Renal cortex interstitium (tissue), 11 donors: ENCODE measurements at regions not wholly inside any gene's neighbourhood (a gene's known extent, or its start where the extent isn't known, plus 50 kb on each side); places are given as distances from the start of the nearest gene placed in this dataset.
"Not testable (repeated sequence)": the region's sequence is repeated elsewhere in the genome, so short reads cannot be mapped to it uniquely, and the experiment has no call there.

Experiments
- DNase-seq, 11 donors: peaks; one replicate each; pipeline ENCODE4 v3.0.0-alpha.2; 2013; ENCODE audit warnings: low read depth in 9 of 11, low spot score in 4 of 11; ENCODE audit errors: extremely low read depth in 1 of 11

GRCh38 chr18:79591032-79591308 lies 88.6 kb upstream of the CTDP1 start:
- no peak for DNase-seq

GRCh38 chr18:79592684-79593083 lies 86.9 kb upstream of the CTDP1 start:
- not testable (repeated sequence) for DNase-seq

DNA sequence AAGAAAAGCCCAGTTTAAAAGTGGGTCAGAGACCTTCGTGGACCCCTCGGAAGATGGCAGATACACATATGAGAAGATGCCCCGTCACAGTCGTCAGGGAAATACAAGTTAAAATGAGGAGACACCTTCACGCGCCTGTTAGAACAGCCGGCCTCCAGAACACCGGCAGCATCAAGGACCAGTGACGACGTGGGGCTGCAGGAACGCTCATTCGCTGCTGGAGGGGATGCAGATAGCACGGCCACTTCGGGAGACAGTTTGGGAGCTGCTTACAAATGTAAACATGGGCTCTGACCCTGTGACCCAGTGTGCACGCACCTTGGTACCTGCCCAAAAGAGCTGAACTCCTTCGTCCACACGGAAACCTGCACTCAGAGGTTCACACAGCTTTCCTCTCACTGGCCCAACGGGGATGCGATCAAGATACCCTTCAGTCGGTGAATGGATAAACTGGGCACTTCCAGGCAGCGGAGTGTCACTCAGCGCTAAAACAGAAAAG lies 83.7 kb upstream of the CTDP1 start:
- no peak for DNase-seq

GRCh38 chr18:79596446-79597175 lies 83.0 kb upstream of the CTDP1 start:
- no peak for DNase-seq

- no peak for DNase-seq
Measured at GRCh38 chr18:79597176-79597830, 82.3 kb upstream of the CTDP1 start.

GRCh38 chr18:79597831-79598632 lies 81.6 kb upstream of the CTDP1 start:
- no peak for DNase-seq

GRCh38 chr18:79598633-79599175 lies 80.9 kb upstream of the CTDP1 start:
- DNase-seq: no peak

GRCh38 chr18:79599441-79599931 lies 80.1 kb upstream of the CTDP1 start:
- DNase-seq: no peak

DNA sequence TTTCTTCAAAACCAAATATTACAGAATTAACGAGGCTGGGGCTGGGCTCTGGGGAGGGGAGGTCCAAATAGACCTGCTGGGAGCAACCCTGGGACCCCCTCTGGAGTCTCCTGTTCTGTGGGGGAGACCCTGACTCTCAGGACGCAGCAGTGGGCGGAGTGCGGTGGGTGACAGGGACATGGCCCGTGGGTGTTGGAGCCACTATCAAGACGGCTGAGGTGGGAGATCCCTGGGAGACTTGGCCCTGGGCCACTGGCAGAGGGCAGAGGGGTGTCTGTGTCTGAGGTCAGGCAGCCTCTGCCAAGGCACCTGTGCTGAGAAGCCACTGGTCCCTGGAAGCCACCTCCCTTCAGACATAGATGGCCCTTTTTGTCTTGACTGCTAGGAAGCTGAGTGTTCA lies 79.5 kb upstream of the CTDP1 start:
- no peak for DNase-seq

DNA sequence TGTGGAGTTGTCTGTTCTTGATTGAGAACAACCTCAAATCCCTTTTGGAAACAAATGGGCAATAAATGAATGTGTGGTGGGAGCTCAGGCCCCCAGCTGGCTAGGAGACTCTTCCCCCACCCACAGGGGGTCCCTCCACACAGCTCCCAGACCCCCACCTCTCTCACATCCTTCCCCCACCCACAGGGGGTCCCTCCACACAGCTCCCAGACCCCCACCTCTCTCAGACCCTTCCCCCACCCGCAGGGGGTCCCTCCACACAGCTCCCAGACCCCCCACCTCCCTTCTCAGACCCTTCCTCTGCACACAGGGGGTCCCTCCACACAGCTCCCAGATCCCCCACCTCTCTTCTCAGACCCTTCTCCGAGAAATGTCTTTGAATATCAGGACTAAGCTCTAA lies 79.0 kb upstream of the CTDP1 start:
- no peak for DNase-seq

DNA sequence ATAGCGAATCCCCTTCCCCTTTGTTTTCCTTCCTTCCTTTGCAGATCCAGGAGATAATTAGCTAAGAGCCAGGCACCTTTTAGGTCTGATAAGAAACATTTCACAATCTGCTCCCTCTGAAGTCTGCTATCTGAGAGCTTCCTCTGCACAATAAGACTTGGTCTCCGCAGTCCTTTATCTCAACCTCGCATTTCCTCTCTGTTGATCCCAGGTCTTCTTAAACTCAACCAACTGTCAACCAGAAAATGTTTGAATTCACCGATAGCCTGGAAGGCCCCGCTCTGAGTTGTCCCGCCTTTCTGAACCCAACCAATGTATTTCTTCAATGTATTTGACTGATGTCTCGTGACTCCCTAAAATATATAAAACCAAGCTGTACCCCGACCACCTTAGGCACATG lies 78.4 kb upstream of the CTDP1 start:
- no peak for DNase-seq

- DNase-seq: no peak
Measured at GRCh38 chr18:79603321-79604204, 76.0 kb upstream of the CTDP1 start.

- no peak for DNase-seq
Measured at GRCh38 chr18:79604205-79604912, 75.2 kb upstream of the CTDP1 start.

DNA sequence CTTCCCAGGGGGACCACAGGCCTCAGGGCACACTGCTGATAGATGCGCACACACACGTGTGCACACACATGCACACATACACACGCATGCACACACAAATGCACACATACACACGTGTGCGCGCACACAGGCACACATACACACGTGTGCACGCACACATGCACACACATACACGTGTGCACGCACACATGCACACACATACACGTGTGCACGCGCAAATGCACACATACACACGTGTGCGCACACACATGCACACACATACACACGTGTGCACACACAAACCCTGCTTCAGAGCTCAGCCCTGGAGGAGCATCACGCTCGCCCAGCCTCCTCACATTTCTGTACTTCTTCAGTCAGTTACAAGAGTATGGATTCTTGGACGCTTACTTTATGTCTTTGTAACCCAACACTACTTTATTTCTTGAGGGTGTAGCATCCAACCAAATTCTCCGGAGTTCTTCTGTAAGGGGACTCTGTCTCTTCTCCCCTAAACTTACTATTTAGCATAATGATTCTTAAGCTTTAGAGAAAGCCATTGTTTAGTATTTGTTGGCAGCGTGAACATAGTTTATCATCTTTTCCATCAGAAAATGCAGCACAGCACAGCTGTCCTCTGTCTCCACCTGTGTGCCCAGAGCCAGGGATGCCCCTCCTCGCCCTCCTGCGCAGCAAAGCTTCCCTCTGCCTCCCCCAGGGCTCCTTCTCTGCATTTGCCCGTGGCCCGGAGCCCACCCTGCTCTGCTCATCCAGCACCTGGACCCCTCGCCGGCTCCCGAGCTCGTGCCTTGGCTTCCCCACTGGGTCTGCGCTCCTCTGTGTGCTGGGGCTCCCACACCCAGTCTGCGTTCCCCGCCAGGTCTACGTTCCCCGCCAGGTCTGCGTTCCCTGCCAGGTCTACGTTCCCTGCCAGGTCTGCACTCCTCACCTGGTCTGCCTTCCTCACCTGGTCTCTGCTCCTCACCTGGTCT lies 74.4 kb upstream of the CTDP1 start:
- no peak for DNase-seq

- DNase-seq: not testable (repeated sequence)
Measured at GRCh38 chr18:79606071-79606470, 73.5 kb upstream of the CTDP1 start.

GRCh38 chr18:79606621-79607331 lies 72.8 kb upstream of the CTDP1 start:
- no peak for DNase-seq
